Neural cell (in vitro differentiated cells): ENCODE measurements at regions not wholly inside any gene's neighbourhood (a gene's known extent, or its start where the extent isn't known, plus 50 kb on each side); places are given as distances from the start of the nearest gene placed in this dataset.

Experiments
- POLR2AphosphoS5 ChIP-seq: IDR thresholded peaks from 2 replicates; pipeline ENCODE4 v1.6.1; 2012
- TF ChIP-seq, protein P1 (sequence below): fragments of 450-650 bp; IDR thresholded peaks from 2 replicates; pipeline ENCODE4 v1.5.1; 2014; ENCODE audit warnings: antibody characterized with exemption, mild to moderate bottlenecking, moderate library complexity; ENCODE audit not compliant: poor library complexity, severe bottlenecking
- TF ChIP-seq, protein P2 (sequence below): IDR thresholded peaks from 2 replicates; pipeline ENCODE4 v1.6.1; 2012; ENCODE audit warnings: borderline replicate concordance

DNA sequence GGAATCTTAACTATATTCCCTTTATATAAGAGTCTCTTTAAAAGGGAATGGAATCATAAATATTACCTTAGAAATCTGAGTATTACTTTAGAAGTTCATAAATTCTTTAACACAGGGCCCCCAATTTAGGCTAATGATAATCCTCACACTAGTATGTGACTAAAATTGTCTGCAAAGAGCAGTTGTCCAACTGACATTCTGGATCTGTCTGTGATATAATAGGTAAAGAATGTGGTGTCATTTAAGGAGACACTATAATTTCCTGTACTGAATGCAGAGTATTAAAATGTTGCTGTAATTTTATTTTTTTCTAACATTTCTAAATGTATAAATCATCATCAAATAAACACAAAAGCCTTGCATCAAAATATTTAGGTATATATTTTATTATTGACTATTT, 128.5 kb upstream of the DST start:
- TF ChIP-seq, protein P1, sequence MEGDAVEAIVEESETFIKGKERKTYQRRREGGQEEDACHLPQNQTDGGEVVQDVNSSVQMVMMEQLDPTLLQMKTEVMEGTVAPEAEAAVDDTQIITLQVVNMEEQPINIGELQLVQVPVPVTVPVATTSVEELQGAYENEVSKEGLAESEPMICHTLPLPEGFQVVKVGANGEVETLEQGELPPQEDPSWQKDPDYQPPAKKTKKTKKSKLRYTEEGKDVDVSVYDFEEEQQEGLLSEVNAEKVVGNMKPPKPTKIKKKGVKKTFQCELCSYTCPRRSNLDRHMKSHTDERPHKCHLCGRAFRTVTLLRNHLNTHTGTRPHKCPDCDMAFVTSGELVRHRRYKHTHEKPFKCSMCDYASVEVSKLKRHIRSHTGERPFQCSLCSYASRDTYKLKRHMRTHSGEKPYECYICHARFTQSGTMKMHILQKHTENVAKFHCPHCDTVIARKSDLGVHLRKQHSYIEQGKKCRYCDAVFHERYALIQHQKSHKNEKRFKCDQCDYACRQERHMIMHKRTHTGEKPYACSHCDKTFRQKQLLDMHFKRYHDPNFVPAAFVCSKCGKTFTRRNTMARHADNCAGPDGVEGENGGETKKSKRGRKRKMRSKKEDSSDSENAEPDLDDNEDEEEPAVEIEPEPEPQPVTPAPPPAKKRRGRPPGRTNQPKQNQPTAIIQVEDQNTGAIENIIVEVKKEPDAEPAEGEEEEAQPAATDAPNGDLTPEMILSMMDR: no peak
- TF ChIP-seq, protein P2, sequence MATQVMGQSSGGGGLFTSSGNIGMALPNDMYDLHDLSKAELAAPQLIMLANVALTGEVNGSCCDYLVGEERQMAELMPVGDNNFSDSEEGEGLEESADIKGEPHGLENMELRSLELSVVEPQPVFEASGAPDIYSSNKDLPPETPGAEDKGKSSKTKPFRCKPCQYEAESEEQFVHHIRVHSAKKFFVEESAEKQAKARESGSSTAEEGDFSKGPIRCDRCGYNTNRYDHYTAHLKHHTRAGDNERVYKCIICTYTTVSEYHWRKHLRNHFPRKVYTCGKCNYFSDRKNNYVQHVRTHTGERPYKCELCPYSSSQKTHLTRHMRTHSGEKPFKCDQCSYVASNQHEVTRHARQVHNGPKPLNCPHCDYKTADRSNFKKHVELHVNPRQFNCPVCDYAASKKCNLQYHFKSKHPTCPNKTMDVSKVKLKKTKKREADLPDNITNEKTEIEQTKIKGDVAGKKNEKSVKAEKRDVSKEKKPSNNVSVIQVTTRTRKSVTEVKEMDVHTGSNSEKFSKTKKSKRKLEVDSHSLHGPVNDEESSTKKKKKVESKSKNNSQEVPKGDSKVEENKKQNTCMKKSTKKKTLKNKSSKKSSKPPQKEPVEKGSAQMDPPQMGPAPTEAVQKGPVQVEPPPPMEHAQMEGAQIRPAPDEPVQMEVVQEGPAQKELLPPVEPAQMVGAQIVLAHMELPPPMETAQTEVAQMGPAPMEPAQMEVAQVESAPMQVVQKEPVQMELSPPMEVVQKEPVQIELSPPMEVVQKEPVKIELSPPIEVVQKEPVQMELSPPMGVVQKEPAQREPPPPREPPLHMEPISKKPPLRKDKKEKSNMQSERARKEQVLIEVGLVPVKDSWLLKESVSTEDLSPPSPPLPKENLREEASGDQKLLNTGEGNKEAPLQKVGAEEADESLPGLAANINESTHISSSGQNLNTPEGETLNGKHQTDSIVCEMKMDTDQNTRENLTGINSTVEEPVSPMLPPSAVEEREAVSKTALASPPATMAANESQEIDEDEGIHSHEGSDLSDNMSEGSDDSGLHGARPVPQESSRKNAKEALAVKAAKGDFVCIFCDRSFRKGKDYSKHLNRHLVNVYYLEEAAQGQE: no peak
- TF ChIP-seq POLR2AphosphoS5: no peak
